Heart left ventricle (tissue), 16 donors: ENCODE measurements at regions not wholly inside any gene's neighbourhood (a gene's known extent, or its start where the extent isn't known, plus 50 kb on each side); places are given as distances from the start of the nearest gene placed in this dataset.
A peak's percentile ranks its signal among the peaks of the same experiment; 100 is the strongest.
"Not testable (repeated sequence)": the region's sequence is repeated elsewhere in the genome, so short reads cannot be mapped to it uniquely, and the experiment has no call there.

ENCODE experiments used
- ATAC-seq, 4 donors: fragments of 200-7000 bp; cut with Tn5 transposase; one replicate each; pipeline ENCODE4 v1.9.1; 2020 to 2022; ENCODE audit warnings: moderate library complexity in 4 of 4, mild to moderate bottlenecking in 3 of 4, moderate number of reproducible peaks in 1 of 4
- DNase-seq, 5 donors: peaks; one replicate each; pipeline ENCODE4 v3.0.0-alpha.2; 2020
- H3K27ac ChIP-seq, 12 donors: fragments of 200-600 bp; sonication (generic) in 4 of 12; one replicate each; pipeline versions ENCODE4 v1.5.0 to v1.8.0; 2016 to 2022; ENCODE audit warnings: mild to moderate bottlenecking in 2 of 12
- H3K27me3 ChIP-seq, 9 donors: fragments of 200-600 bp; sonication (generic) in 2 of 9; one replicate each; pipeline versions ENCODE4 v1.5.1 to v1.8.0; 2016 to 2022; ENCODE audit warnings: mild to moderate bottlenecking in 3 of 9
- H3K36me3 ChIP-seq, 9 donors: fragments of 200-600 bp; sonication (generic) in 2 of 9; one replicate each; pipeline versions ENCODE4 v1.5.0 to v1.8.0; 2018 to 2022; ENCODE audit warnings: mild to moderate bottlenecking in 2 of 9
- H3K4me1 ChIP-seq, 12 donors: fragments of 200-600 bp; sonication (generic) in 4 of 12; one replicate each; pipeline versions ENCODE4 v1.5.0 to v1.8.0; 2016 to 2022; ENCODE audit warnings: mild to moderate bottlenecking in 3 of 12
- H3K4me3 ChIP-seq, 12 donors: fragments of 200-600 bp; sonication (generic) in 4 of 12; one replicate each; pipeline versions ENCODE4 v1.5.0 to v1.8.0; 2017 to 2022; ENCODE audit warnings: mild to moderate bottlenecking in 9 of 12, moderate library complexity in 4 of 12
- H3K9me3 ChIP-seq, 12 donors: fragments of 200-600 bp; sonication (generic) in 4 of 12; one replicate each; pipeline versions ENCODE4 v1.5.0 to v1.8.0; 2016 to 2022; ENCODE audit warnings: mild to moderate bottlenecking in 1 of 12
- CTCF ChIP-seq, 12 donors: fragments of 200-600 bp; sonication (generic) in 4 of 12; IDR thresholded peaks; one replicate each; pipeline versions ENCODE4 v1.5.0 to v1.8.0; 2018 to 2022; ENCODE audit warnings: antibody characterized with exemption in 12 of 12, mild to moderate bottlenecking in 5 of 12
- POLR2A ChIP-seq, 2 donors: fragments of 450-650 bp; IDR thresholded peaks; one replicate each; pipeline ENCODE4 v1.6.1; 2017; ENCODE audit warnings: antibody characterized with exemption in 2 of 2, mild to moderate bottlenecking in 2 of 2, moderate library complexity in 2 of 2
- WGBS, 4 donors: extraction: QIAGEN DNeasy Blood & Tissue Kit in 2 of 4; methylation state at CpG; one replicate each; pipeline versions ENCODE4 v1.1.5 to v1.1.7; 2013 to 2018; 5-methylcytosine and 5-hydroxymethylcytosine counted together
- intact Hi-C, 10 donors: fragments of 100-400 bp; cut with DNase I; formaldehyde crosslinking; loops; one replicate each; pipeline versions ENCODE4 v1.11.1 to v1.14.2; 2022
- donor health status: ischemic (EF 13 %, LVEDD 7.1; RV severe dilation, severe dysfunction).
- donor health status: healthy with polysubstance abuse.
- donor health status: DM: no; HTN: yes; CAD: no.
- donor health status: DM: no; HTN: no; CAD: no.
- donor health status: ischemic (EF 25% LVEDD 6.9; RV normal size, moderate dysfunction).
- donor health status: ischemic (EF 25% LVEDD 5.7; RV mildly dilated, moderate dysfunction).
- donor health status: healthy.
- donor health status: DM: yes; HTN: yes; CAD: no.
- donor health status: ischemic (EF 35%, LVEDD 5.7; RV mildly dilated, moderate dysfunction).
- donor health status: nonischemic (EF 11% LVEDD 7.7; RV severe dilation, severe dysfunction).
- donor health status: DM: yes; HTN: yes; CAD: no.
- donor health status: PGD.
- donor health status: ischemic (EF 29% LVEDD 5.4; RV normal size, mild dysfunction).
- donor health status: nonischemic (EF 23%, LVEDD 6.1; RV moderate dilation, normal function).

DNA sequence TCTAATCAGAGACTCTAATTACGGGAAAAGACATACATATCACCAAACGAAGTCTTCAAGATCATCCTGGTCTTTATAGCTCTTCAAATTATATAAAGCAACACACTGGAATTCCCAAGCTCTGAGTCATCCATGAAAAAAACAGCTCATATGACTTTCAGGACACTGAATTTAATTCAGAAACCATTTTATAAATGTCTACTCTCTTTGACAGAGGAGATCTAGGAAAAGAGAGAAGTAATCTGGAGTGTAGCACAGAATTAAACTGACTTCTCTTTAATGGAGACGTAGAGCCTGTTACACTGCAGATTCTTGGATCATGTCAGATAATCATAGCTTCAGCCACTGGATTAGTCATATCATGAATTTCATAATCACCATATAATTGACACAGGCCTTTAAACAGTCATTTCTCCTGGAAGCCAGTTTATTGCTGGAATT lies 86.8 kb upstream of the WSB1 start:
- Histone ChIP-seq H3K4me3 (no peak overlapping the region), H3K36me3 (no peaks in the 10 kb centered on the region), H3K27ac (peak overlapping the region in 1 of 12 donors; percentile 2), H3K27me3 (no peaks in the 10 kb centered on the region), H3K9me3 (peaks cover 0 to 7% (median 0%) of the 10 kb centered on the region in 12 donors), H3K4me1 (peaks cover 0 to 9% (median 0%) of the 10 kb centered on the region in 12 donors)
- DNase-seq, result no peak
- TF ChIP-seq CTCF (IDR thresholded peaks at IDR 0.05) (no peak), POLR2A (IDR thresholded peaks at IDR 0.05) (no peak)
- WGBS, 4 donors, result 33 to 53% (median 47%) methylated on average over 3 of the region's 3 CpGs
- ATAC-seq, result peak in 2 of 4 donors; percentile 42 to 57
- intact Hi-C loops, result no loop called here

DNA sequence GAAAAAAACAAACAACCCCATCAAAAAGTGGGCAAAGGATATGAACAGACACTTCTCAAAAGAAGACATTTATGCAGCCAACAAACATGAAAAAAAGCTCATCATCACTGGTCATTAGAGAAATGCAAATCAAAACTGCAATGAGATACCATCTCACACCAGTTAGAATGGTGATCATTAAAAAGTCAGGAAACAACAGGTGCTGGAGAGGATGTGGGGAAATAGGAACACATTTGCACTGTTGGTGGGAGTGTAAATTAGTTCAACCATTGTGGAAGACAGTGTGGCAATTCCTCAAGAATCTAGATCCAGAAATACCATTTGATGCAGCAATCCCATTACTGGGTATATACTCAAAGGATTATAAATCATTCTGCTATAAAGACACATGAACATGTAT lies 85.5 kb upstream of the WSB1 start:
- H3K27me3 ChIP-seq, H3K4me1 ChIP-seq, ATAC-seq, intact Hi-C loops, H3K9me3 ChIP-seq, H3K27ac ChIP-seq, H3K4me3 ChIP-seq, H3K36me3 ChIP-seq, DNase-seq: not testable (repeated sequence)

GRCh38 chr17:27209316-27209715 lies 84.6 kb upstream of the WSB1 start:
- intact Hi-C loops, result no loop called here
- 67 to 84% (median 77%) methylated on average over 8 of the region's 8 CpGs; no CpG with 5 or more reads in 1 of the 4 donors for WGBS, 4 donors
- TF ChIP-seq CTCF (IDR thresholded peaks at IDR 0.05) (no peak), POLR2A (IDR thresholded peaks at IDR 0.05) (no peak)

GRCh38 chr17:27210809-27211208 lies 83.1 kb upstream of the WSB1 start:
- intact Hi-C loops, H3K4me1 ChIP-seq, ATAC-seq, H3K27me3 ChIP-seq, H3K9me3 ChIP-seq, DNase-seq, H3K36me3 ChIP-seq, H3K4me3 ChIP-seq, H3K27ac ChIP-seq: not testable (repeated sequence)
- WGBS, 4 donors, result 60 to 91% (median 69%) methylated on average over 1 to 5 of the region's 5 CpGs; no CpG with 5 or more reads in 1 of the 4 donors

More at GRCh38 chr17:27209316-27209715, 84.6 kb upstream of the WSB1 start:
- Histone ChIP-seq H3K4me1 (peaks cover 0 to 9% (median 0%) of the 10 kb centered on the region in 12 donors), H3K9me3 (peaks cover 0 to 7% (median 0%) of the 10 kb centered on the region in 12 donors), H3K36me3 (no peaks in the 10 kb centered on the region), H3K27ac (no peak overlapping the region), H3K4me3 (no peak overlapping the region), H3K27me3 (no peaks in the 10 kb centered on the region)
- DNase-seq (no peak), ATAC-seq (no peak)

DNA sequence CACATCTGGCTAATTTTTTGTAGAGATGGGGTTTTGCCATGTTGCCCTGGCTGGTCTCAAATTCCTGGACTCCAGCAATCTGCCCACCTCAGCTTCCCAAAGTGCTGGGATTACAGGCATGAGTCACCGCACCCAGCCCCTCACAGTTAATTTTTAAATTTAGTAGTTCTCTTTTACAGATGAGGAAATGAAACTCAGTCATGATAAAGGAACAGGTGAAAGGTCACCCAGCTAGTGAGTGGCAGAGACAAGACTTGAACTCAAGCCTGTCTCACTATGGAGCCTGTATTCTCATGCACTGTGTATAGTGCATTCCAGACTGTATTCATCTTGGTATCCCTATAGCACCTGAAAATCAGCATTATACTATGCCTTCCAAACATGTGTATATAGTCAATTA lies 77.1 kb upstream of the WSB1 start:
- Histone ChIP-seq H3K4me1 (peaks cover 0 to 11% (median 0%) of the 10 kb centered on the region in 12 donors), H3K4me3 (no peak overlapping the region), H3K9me3 (peaks cover 0 to 6% (median 0%) of the 10 kb centered on the region in 12 donors), H3K27ac (no peak overlapping the region), H3K36me3 (no peaks in the 10 kb centered on the region), H3K27me3 (no peaks in the 10 kb centered on the region)
- 84 to 100% (median 94%) methylated on average over 1 of the region's 1 CpG for WGBS, 4 donors
- ATAC-seq (no peak), DNase-seq (no peak)
- no peak for TF ChIP-seq POLR2A (IDR thresholded peaks at IDR 0.05)
- TF ChIP-seq CTCF (IDR thresholded peaks at IDR 0.05), result no peak
- intact Hi-C loops, result no loop called here
